LNCaP clone FGC (cell line): ENCODE measurements at regions not wholly inside any gene's neighbourhood (a gene's known extent, or its start where the extent isn't known, plus 50 kb on each side); places are given as distances from the start of the nearest gene placed in this dataset.
A peak's percentile ranks its signal among the peaks of the same experiment; 100 is the strongest.

Experiments used
- DNase-seq: peaks from one replicate; pipeline ENCODE4 v3.0.0-alpha.2; 2011; ENCODE audit warnings: low read depth
- H3K4me3 ChIP-seq: 2 replicates; pipeline ENCODE4 v1.5.1; 2011; ENCODE audit warnings: mild to moderate bottlenecking, low read depth, low read length, control low read depth
- TF ChIP-seq, protein P1 (sequence below): IDR thresholded peaks from 2 replicates; pipeline ENCODE4 v1.5.1; 2012; ENCODE audit warnings: mild to moderate bottlenecking; ENCODE audit not compliant: control insufficient read depth, insufficient read depth; ENCODE audit errors: extremely low read depth

DNA sequence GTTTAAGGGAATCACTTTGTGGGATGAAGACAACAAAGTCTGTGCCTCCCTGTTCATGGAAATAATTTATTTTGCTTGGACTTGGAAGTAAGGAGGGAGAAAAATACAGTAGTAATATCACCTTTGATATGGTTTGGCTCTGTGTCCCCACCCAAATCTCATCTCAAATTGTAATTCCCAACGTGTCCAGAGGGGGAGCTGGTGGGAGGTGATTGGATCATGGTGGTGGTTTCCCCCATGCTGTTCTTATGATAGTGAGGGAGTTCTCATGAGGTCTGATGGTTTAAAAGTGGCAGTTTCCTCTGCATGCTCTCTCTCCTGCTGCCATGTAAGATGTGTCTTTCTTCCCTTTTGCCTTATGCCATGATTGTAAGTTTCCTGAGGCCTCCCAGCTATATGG, 460.7 kb downstream of the NOVA1 start:
- H3K4me3 ChIP-seq = no peak overlapping the region
- DNase-seq = no peak
- TF ChIP-seq, protein P1, sequence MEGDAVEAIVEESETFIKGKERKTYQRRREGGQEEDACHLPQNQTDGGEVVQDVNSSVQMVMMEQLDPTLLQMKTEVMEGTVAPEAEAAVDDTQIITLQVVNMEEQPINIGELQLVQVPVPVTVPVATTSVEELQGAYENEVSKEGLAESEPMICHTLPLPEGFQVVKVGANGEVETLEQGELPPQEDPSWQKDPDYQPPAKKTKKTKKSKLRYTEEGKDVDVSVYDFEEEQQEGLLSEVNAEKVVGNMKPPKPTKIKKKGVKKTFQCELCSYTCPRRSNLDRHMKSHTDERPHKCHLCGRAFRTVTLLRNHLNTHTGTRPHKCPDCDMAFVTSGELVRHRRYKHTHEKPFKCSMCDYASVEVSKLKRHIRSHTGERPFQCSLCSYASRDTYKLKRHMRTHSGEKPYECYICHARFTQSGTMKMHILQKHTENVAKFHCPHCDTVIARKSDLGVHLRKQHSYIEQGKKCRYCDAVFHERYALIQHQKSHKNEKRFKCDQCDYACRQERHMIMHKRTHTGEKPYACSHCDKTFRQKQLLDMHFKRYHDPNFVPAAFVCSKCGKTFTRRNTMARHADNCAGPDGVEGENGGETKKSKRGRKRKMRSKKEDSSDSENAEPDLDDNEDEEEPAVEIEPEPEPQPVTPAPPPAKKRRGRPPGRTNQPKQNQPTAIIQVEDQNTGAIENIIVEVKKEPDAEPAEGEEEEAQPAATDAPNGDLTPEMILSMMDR = no peak

DNA sequence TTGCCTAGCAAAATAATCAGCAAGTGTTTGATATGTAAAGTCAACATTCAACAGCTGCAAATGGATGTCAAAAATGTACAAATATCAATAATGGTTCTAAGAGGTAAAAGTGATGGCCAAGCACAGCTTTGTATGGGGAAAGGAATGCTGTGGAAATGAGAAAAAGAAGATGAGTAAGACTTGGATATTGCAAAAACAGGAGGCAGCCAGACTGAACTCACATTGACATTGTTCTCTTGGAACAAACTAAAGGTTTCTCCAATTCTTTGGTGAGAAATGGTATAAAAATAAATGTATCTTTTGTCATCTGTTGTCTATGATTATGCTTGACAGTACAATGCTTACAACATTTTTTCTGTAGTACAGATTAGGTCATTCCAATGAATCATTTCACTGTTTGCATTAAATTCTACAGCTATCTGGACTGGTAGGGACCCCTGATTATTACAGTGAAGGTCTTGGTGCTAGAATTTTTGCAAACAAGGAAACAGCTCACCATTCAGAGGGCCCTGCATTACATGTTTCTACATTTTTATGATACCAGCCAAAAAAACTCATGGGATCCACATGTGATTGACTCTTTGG, 465.7 kb downstream of the NOVA1 start:
- TF ChIP-seq, protein P1 = no peak
- no peak for DNase-seq
- no peak overlapping the region for H3K4me3 ChIP-seq

DNA sequence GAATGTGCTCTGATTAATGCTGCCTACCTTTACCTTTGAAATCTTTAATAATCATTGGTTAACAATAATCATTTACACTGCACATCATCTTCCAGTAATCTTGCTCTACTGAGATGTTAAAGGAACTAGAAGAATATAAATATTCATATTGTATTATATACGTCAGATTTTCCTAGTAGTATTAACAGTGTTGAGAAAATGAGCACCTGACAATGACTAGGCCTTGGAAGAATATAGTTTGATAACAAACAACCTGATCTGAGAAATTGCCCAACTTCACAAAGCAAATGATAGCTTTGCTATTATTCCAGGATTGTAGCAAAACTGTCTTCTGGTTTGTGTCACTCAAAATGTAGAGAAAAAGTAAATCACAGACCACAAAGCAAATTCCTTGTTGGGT, 467.1 kb downstream of the NOVA1 start:
- no peak overlapping the region for H3K4me3 ChIP-seq
- no peak for DNase-seq
- TF ChIP-seq, protein P1 = no peak

DNA sequence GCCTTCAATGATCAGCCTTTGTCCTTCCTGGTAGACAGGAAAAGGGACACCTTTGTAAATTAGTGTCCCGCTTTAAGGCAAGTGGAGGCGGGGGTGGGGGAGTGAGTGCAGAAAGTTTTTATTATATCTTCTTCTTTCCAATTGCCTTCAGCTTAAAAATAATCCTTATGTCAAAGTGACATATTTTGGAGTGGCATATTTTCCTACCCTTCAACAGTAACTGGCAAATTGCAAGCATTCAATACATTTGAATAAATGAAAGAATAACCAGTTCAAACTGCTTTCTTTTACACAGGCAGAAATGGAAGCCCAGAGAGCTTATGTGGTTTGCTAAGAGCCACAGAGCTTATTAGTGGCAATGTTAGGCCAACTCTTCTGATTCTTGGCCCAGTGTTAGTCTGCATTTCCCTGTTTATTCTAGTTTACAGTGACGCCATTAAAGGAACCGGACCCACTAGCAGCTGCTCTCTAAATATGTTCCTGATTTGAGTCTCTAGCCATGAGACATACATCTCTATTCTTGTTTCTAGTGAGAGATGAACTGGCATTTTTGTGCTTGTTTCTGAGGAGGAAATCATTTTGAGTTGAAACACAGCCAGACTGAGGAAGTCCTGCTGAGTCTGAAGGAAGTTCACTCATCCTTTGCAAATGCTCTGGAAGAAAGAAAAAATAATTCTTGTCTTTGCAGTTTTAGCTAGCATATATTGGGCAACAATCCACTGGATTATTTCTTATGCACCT, 468.7 kb downstream of the NOVA1 start:
- H3K4me3 ChIP-seq = no peak overlapping the region
- no peak for DNase-seq
- TF ChIP-seq, protein P1 = no peak

DNA sequence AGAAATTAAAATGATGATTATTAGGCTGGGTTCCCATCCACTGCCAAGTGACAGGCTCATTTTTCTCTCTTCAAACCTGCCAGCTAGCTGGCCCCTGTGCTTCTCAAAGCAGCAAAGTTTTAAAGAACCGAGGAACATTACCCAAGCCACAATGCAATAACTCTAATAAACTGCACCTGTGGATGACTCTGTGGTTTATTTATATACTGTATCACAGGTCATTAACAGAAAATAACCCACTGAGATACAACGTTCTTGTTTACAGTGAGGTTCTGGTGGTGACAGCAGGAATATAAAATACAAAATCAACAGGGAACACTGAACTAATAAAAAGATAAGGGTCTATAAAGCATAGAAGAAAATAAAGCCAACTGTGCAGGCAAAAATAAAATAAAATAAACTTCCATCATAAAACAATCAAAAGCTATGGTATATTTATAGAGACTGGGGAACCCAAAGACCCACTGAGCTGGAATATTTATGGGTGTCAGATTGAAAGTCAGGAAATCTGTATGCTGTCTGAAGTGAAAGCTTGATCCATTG, 472.9 kb downstream of the NOVA1 start:
- H3K4me3 ChIP-seq = no peak overlapping the region
- TF ChIP-seq, protein P1 = no peak
- DNase-seq = peak; percentile 84

DNA sequence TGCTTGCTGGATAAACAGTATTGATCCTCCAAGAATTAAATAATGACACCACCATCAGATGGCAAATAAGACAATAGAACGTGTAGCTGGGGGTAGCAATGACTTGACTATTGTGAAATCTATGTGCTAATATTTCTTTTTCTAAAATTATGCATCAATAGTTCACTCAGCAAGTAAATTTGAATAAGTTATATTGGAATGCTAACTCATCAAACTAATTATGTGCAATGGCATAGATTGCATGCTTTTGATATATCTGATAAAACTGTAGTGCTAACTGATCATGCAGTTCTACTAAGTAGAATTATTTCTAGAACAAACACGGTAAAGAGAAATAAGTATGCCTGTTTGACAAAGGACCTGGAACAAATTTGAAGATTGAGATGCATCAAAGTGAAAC, 474.4 kb downstream of the NOVA1 start:
- no peak overlapping the region for H3K4me3 ChIP-seq
- TF ChIP-seq, protein P1 = no peak
- no peak for DNase-seq
